GM23248 (cell line): ENCODE measurements at regions not wholly inside any gene's neighbourhood (a gene's known extent, or its start where the extent isn't known, plus 50 kb on each side); places are given as distances from the start of the nearest gene placed in this dataset.

Experiments
- DNase-seq: peaks from one replicate; pipeline ENCODE4 v3.0.0-alpha.2; 2015
- H2AFZ ChIP-seq: fragments of 200-600 bp; sonication (generic); 2 replicates; pipeline ENCODE4 v1.6.1; 2016; ENCODE audit warnings: antibody characterized with exemption
- H3F3A ChIP-seq: fragments of 200-600 bp; sonication (generic); 2 replicates; pipeline ENCODE4 v1.6.1; 2016; ENCODE audit warnings: mild to moderate bottlenecking, antibody characterized with exemption, mixed run types; ENCODE audit not compliant: insufficient read depth
- H3K27ac ChIP-seq: fragments of 200-600 bp; sonication (generic); 2 replicates; pipeline ENCODE4 v1.5.1; 2016; ENCODE audit warnings: mild to moderate bottlenecking
- H3K27me3 ChIP-seq: fragments of 200-600 bp; sonication (generic); replicated peaks from 2 replicates; pipeline ENCODE4 v1.6.1; 2016; ENCODE audit warnings: mild to moderate bottlenecking; ENCODE audit not compliant: insufficient read depth
- H3K36me3 ChIP-seq: fragments of 200-600 bp; sonication (generic); 2 replicates; pipeline ENCODE4 v1.6.1; 2016; ENCODE audit warnings: low read depth, mild to moderate bottlenecking
- H3K4me1 ChIP-seq: fragments of 200-600 bp; sonication (generic); 2 replicates; pipeline ENCODE4 v1.6.1; 2016; ENCODE audit warnings: mild to moderate bottlenecking; ENCODE audit not compliant: insufficient read depth
- H3K4me2 ChIP-seq: fragments of 200-600 bp; sonication (generic); one replicate; pipeline ENCODE4 v1.6.1; 2016; ENCODE audit warnings: mild to moderate bottlenecking; ENCODE audit not compliant: unreplicated experiment
- H3K4me3 ChIP-seq: fragments of 200-600 bp; sonication (generic); 2 replicates; pipeline ENCODE4 v1.5.1; 2016; ENCODE audit warnings: mild to moderate bottlenecking
- H3K79me2 ChIP-seq: fragments of 200-600 bp; sonication (generic); 2 replicates; pipeline ENCODE4 v1.6.1; 2016; ENCODE audit warnings: mild to moderate bottlenecking; ENCODE audit not compliant: insufficient read depth
- H3K9ac ChIP-seq: fragments of 200-600 bp; sonication (generic); 2 replicates; pipeline ENCODE4 v1.6.1; 2016; ENCODE audit warnings: mild to moderate bottlenecking
- H3K9me2 ChIP-seq: fragments of 200-600 bp; sonication (generic); 2 replicates; pipeline ENCODE4 v1.6.1; 2016; ENCODE audit warnings: mixed run types, mild to moderate bottlenecking, moderate library complexity; ENCODE audit not compliant: insufficient read depth
- H3K9me3 ChIP-seq: fragments of 200-600 bp; sonication (generic); one replicate; pipeline ENCODE4 v1.6.1; 2017; ENCODE audit warnings: low read depth
- H4K20me1 ChIP-seq: fragments of 200-600 bp; sonication (generic); 2 replicates; pipeline ENCODE4 v1.6.0; 2016; ENCODE audit not compliant: insufficient read depth
- EZH2 ChIP-seq: fragments of 200-600 bp; sonication (generic); IDR thresholded peaks from 2 replicates; pipeline ENCODE4 v1.6.1; 2018; ENCODE audit warnings: antibody characterized with exemption, mild to moderate bottlenecking; ENCODE audit not compliant: insufficient read depth, poor library complexity, severe bottlenecking
- EZH2phosphoT487 ChIP-seq: fragments of 200-600 bp; sonication (generic); IDR thresholded peaks from 2 replicates; pipeline ENCODE4 v1.6.1; 2018; ENCODE audit warnings: antibody characterized with exemption, moderate library complexity, mild to moderate bottlenecking, low read depth; ENCODE audit not compliant: insufficient read depth
- WGBS, 2 experiments: methylation state at CpG; one replicate each; pipeline ENCODE4 v1.1.6; 2015 to 2017; ENCODE audit warnings: low lambda C conversion rate in 2 of 2, low coverage in 1 of 2; ENCODE audit errors: missing lambda C conversion rate in 2 of 2; 5-methylcytosine and 5-hydroxymethylcytosine counted together
- in situ Hi-C: fragments of 300-500 bp; cut with MboI; formaldehyde crosslinking; loops from 2 replicates; pipeline ENCODE4 v1.15.0; 2020

DNA sequence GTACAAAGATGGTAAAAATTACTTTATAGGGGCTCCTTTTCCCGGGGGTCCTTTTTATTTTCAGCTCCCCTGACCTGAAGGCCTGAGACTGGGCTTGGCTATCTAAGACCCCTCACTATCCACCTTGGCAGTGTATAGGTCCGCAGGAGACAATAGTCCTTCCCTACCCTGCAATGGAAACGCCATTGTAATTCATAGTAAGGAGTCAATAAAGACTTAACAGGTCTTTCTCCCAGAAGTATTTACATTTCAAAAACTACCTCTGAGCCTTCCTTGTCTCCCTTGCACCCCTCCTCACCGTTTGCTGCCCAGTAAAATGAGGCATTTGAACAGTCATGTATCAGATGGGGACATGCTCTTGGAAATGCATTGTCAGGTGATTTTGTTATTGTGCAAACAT, 401.2 kb upstream of the CNKSR2 start:
- 65 to 67% methylated on average over 4 of the region's 4 CpGs for WGBS, 2 experiments
- H3K9ac ChIP-seq = no peak overlapping the region
- no peaks in the 10 kb centered on the region for H3F3A ChIP-seq
- no peaks in the 10 kb centered on the region for H3K79me2 ChIP-seq
- no peaks in the 10 kb centered on the region for H3K9me3 ChIP-seq
- H3K36me3 ChIP-seq = no peaks in the 10 kb centered on the region
- TF ChIP-seq EZH2 (no peak), EZH2phosphoT487 (no peak)
- 0 out of 2 replicates have a peak, but pooled peaks cover 9% of the 10 kb centered on the region for H3K4me1 ChIP-seq
- H3K27me3 ChIP-seq = no peaks in the 10 kb centered on the region
- no peak overlapping the region for H3K27ac ChIP-seq
- H3K4me2 ChIP-seq = no peak overlapping the region
- H3K9me2 ChIP-seq = no peaks in the 10 kb centered on the region
- no peak overlapping the region for H3K4me3 ChIP-seq
- H4K20me1 ChIP-seq = no peaks in the 10 kb centered on the region
- DNase-seq = no peak
- no peak overlapping the region for H2AFZ ChIP-seq
- in situ Hi-C loops = no loop called here

- H3F3A ChIP-seq = no peaks in the 10 kb centered on the region
- no peaks in the 10 kb centered on the region for H4K20me1 ChIP-seq
- no peak overlapping the region for H2AFZ ChIP-seq
- H3K4me2 ChIP-seq = no peak overlapping the region
- no peak overlapping the region for H3K27ac ChIP-seq
- no peaks in the 10 kb centered on the region for H3K27me3 ChIP-seq
- H3K79me2 ChIP-seq = no peaks in the 10 kb centered on the region
- WGBS, 2 experiments = 78 to 80% methylated on average over 4 of the region's 4 CpGs
- TF ChIP-seq EZH2 = no peak
- TF ChIP-seq EZH2phosphoT487 = no peak
- 0 out of 2 replicates have a peak, but pooled peaks cover 9% of the 10 kb centered on the region for H3K4me1 ChIP-seq
- no peak overlapping the region for H3K9ac ChIP-seq
- in situ Hi-C loops = no loop called here
- no peaks in the 10 kb centered on the region for H3K36me3 ChIP-seq
- no peaks in the 10 kb centered on the region for H3K9me3 ChIP-seq
- DNase-seq = no peak
- H3K4me3 ChIP-seq = no peak overlapping the region
- no peaks in the 10 kb centered on the region for H3K9me2 ChIP-seq
These were observed 403.0 kb upstream of the CNKSR2 start for GRCh38 chrX:20971250-20971649.

DNA sequence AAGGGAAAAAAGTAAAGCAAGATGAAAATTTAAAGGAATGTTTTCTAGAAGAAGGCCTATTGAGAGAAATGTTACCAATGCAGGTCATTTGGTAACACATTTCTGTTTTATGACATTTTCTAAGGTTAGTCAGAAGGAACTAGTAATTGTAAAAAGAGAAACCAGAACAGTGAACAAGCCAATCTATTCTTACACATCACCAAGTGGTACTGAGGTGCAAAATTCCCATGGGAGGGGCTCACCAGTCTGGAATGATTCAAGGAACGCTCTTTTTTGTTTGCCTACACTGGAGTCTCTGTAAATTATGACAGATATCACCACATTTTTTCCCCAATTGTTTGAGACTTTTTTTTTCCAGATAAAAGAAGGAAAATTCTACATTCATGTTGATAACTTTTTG, 404.7 kb upstream of the CNKSR2 start:
- no peaks in the 10 kb centered on the region for H3K9me3 ChIP-seq
- H3F3A ChIP-seq = no peaks in the 10 kb centered on the region
- no peak overlapping the region for H3K4me2 ChIP-seq
- H3K36me3 ChIP-seq = no peaks in the 10 kb centered on the region
- H3K9ac ChIP-seq = no peak overlapping the region
- no peaks in the 10 kb centered on the region for H3K27me3 ChIP-seq
- no peaks in the 10 kb centered on the region for H4K20me1 ChIP-seq
- H3K9me2 ChIP-seq = no peaks in the 10 kb centered on the region
- no peak for TF ChIP-seq EZH2phosphoT487
- no peak for TF ChIP-seq EZH2
- in situ Hi-C loops = no loop called here
- H3K4me1 ChIP-seq = 0 out of 2 replicates have a peak, but pooled peaks cover 9% of the 10 kb centered on the region
- H2AFZ ChIP-seq = no peak overlapping the region
- H3K4me3 ChIP-seq = no peak overlapping the region
- H3K27ac ChIP-seq = no peak overlapping the region
- whole genome bisulfite sequencing, 2 experiments = 45 to 53% methylated on average over 1 of the region's 1 CpG
- no peaks in the 10 kb centered on the region for H3K79me2 ChIP-seq
- DNase-seq = peak; percentile 35

DNA sequence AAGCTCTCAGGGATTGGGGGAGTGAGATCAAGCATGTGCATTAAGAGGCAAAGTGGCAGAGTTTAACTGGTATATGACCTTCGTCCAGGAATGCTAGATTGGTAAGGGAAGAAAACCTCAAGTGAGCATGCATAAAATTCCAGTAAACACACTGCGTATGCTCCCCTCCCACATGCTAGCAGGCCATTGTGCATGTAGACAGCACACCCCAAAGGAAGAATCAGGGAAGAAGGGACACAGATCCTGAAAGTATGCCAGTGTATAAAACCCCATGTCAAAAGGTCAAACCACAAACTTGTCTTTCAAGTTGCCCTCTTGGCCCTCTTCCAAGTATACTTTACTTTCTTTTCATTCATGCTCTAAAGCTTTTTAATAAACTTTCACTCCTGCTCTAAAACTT, 405.2 kb upstream of the CNKSR2 start:
- Histone ChIP-seq H3F3A (no peaks in the 10 kb centered on the region), H3K36me3 (no peaks in the 10 kb centered on the region), H3K9me3 (no peaks in the 10 kb centered on the region), H3K27me3 (no peaks in the 10 kb centered on the region), H3K27ac (no peak overlapping the region), H3K4me3 (no peak overlapping the region), H3K9ac (no peak overlapping the region), H3K9me2 (no peaks in the 10 kb centered on the region), H2AFZ (no peak overlapping the region), H3K4me2 (no peak overlapping the region), H3K79me2 (no peaks in the 10 kb centered on the region), H4K20me1 (no peaks in the 10 kb centered on the region), H3K4me1 (0 out of 2 replicates have a peak, but pooled peaks cover 7% of the 10 kb centered on the region)
- DNase-seq = peak; percentile 6
- no peak for TF ChIP-seq EZH2phosphoT487
- no peak for TF ChIP-seq EZH2
- WGBS, 2 experiments = 54 to 93% methylated on average over 2 of the region's 2 CpGs
- in situ Hi-C loops = no loop called here

DNA sequence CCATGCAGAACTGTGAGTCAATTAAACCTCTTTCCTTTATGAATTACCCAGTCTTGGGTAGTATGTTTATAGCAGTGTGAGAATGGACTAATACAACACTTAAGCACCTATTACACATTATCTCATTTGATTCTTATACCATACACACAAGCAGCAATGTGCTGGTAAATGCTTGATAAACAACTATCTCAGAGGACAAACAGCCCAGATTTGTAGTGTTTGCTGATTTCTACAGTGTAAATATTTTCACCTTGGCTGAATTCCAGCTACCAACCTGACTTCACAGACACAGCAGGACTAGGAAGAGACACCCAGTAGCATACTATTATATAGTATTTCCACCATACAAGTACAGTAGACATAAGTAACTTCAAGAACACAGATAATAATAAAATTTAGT, 406.5 kb upstream of the CNKSR2 start:
- H3K4me2 ChIP-seq = no peak overlapping the region
- no peaks in the 10 kb centered on the region for H3K79me2 ChIP-seq
- in situ Hi-C loops = no loop called here
- no peaks in the 10 kb centered on the region for H3K36me3 ChIP-seq
- H3K9ac ChIP-seq = no peak overlapping the region
- H3K4me1 ChIP-seq = 0 out of 2 replicates have a peak, but pooled peaks cover 6% of the 10 kb centered on the region
- H3K9me3 ChIP-seq = no peaks in the 10 kb centered on the region
- H3K27me3 ChIP-seq = no peaks in the 10 kb centered on the region
- H3K9me2 ChIP-seq = no peaks in the 10 kb centered on the region
- H2AFZ ChIP-seq = no peak overlapping the region
- H3K4me3 ChIP-seq = no peak overlapping the region
- no peak for DNase-seq
- no peak for TF ChIP-seq EZH2
- H3F3A ChIP-seq = no peaks in the 10 kb centered on the region
- no peaks in the 10 kb centered on the region for H4K20me1 ChIP-seq
- H3K27ac ChIP-seq = no peak overlapping the region
